WERI-Rb-1 (cell line): ENCODE measurements at regions not wholly inside any gene's neighbourhood (a gene's known extent, or its start where the extent isn't known, plus 50 kb on each side); places are given as distances from the start of the nearest gene placed in this dataset.

Experiments used
- DNase-seq: peaks from one replicate; pipeline ENCODE4 v3.0.0-alpha.2; 2020
- H3K27ac ChIP-seq: fragments of 250-450 bp; sonication (Bioruptor Pico); 2 replicates; pipeline ENCODE4 v1.5.1; 2020; ENCODE audit warnings: mild to moderate bottlenecking, moderate library complexity
- H3K27me3 ChIP-seq: fragments of 250-450 bp; sonication (Bioruptor Pico); 2 replicates; pipeline ENCODE4 v1.5.1; 2021; ENCODE audit warnings: mild to moderate bottlenecking, low read depth, moderate library complexity; ENCODE audit not compliant: insufficient read depth, severe bottlenecking
- H3K36me3 ChIP-seq: fragments of 250-450 bp; sonication (Bioruptor Pico); 2 replicates; pipeline ENCODE4 v1.5.1; 2020; ENCODE audit warnings: mild to moderate bottlenecking, moderate library complexity
- H3K4me3 ChIP-seq: 2 replicates; pipeline ENCODE4 v1.5.1; 2011; ENCODE audit warnings: low read depth, mild to moderate bottlenecking, control low read depth, low read length
- H3K9me3 ChIP-seq: fragments of 250-450 bp; sonication (Bioruptor Pico); 2 replicates; pipeline ENCODE4 v1.5.1; 2021; ENCODE audit warnings: mild to moderate bottlenecking, moderate library complexity; ENCODE audit not compliant: severe bottlenecking
- TF ChIP-seq, protein P1 (sequence below): IDR thresholded peaks from 2 replicates; pipeline ENCODE4 v1.5.1; 2011; ENCODE audit warnings: low read depth, mild to moderate bottlenecking, control low read depth, inconsistent platforms, low read length

DNA sequence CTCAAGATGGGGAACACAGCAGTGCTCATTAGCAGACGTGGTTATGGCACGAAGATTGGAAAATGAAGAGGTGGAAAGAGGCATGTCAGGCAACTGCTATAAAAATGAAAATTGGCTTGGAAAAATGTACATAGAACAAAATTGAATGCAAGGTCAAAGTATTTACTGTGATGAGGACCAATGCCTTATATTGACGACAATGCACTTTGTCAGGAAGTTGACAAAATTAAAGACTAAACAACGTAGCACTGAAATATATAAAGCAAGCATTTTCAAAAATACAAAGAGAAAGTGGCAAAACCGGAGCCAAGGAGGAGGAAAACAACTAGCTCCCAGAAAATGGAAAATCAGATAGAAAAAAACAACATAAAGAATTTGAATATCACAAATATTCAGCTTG lies 113.7 kb upstream of the SGCG start:
- H3K36me3 ChIP-seq, result no peaks in the 10 kb centered on the region
- no peak overlapping the region for H3K27ac ChIP-seq
- TF ChIP-seq, protein P1, sequence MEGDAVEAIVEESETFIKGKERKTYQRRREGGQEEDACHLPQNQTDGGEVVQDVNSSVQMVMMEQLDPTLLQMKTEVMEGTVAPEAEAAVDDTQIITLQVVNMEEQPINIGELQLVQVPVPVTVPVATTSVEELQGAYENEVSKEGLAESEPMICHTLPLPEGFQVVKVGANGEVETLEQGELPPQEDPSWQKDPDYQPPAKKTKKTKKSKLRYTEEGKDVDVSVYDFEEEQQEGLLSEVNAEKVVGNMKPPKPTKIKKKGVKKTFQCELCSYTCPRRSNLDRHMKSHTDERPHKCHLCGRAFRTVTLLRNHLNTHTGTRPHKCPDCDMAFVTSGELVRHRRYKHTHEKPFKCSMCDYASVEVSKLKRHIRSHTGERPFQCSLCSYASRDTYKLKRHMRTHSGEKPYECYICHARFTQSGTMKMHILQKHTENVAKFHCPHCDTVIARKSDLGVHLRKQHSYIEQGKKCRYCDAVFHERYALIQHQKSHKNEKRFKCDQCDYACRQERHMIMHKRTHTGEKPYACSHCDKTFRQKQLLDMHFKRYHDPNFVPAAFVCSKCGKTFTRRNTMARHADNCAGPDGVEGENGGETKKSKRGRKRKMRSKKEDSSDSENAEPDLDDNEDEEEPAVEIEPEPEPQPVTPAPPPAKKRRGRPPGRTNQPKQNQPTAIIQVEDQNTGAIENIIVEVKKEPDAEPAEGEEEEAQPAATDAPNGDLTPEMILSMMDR, result no peak
- H3K27me3 ChIP-seq, result peaks cover 57% of the 10 kb centered on the region
- no peak overlapping the region for H3K4me3 ChIP-seq
- H3K9me3 ChIP-seq, result peaks cover 6% of the 10 kb centered on the region
- no peak for DNase-seq

GRCh38 chr13:23069566-23069965 lies 111.2 kb upstream of the SGCG start:
- Histone ChIP-seq H3K9me3 (peaks cover 6% of the 10 kb centered on the region), H3K27ac (no peak overlapping the region), H3K4me3 (no peak overlapping the region), H3K27me3 (peaks cover 75% of the 10 kb centered on the region), H3K36me3 (no peaks in the 10 kb centered on the region)
- TF ChIP-seq, protein P1, result no peak
- no peak for DNase-seq

- H3K9me3 ChIP-seq, result peaks cover 6% of the 10 kb centered on the region
- peaks cover 73% of the 10 kb centered on the region for H3K27me3 ChIP-seq
- TF ChIP-seq, protein P1, result no peak
- no peaks in the 10 kb centered on the region for H3K36me3 ChIP-seq
- H3K27ac ChIP-seq, result no peak overlapping the region
- DNase-seq, result no peak
- no peak overlapping the region for H3K4me3 ChIP-seq
Measured at GRCh38 chr13:23074075-23074828, 106.5 kb upstream of the SGCG start.

DNA sequence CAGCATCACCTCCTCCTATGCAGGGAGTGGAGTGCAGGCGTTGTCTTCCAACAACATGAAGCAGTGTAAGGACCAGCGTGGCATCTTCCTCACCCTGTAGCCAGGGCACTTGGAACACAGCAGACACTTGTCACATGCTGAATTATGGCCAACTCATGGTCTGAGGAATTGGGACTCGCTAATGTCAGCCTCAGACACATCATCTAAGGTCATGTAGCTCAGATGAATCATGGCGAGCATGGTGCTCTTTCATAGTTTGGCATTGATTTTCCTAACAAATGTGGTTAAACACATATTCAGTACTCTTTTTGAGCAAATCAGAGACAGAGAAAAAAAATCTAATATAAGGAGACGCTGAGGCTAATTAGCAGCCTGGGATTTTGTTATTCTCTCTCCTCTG lies 99.6 kb upstream of the SGCG start:
- no peaks in the 10 kb centered on the region for H3K9me3 ChIP-seq
- H3K27ac ChIP-seq, result no peak overlapping the region
- no peak overlapping the region for H3K4me3 ChIP-seq
- no peak for DNase-seq
- peaks cover 77% of the 10 kb centered on the region for H3K27me3 ChIP-seq
- TF ChIP-seq, protein P1, result no peak
- H3K36me3 ChIP-seq, result no peaks in the 10 kb centered on the region

- Histone ChIP-seq H3K36me3 (no peaks in the 10 kb centered on the region), H3K4me3 (no peak overlapping the region), H3K27me3 (peaks cover 79% of the 10 kb centered on the region), H3K27ac (no peak overlapping the region), H3K9me3 (no peaks in the 10 kb centered on the region)
- no peak for DNase-seq
- TF ChIP-seq, protein P1, result no peak
Measured at GRCh38 chr13:23081901-23082300, 98.9 kb upstream of the SGCG start.
